ENCODE measurements at regions not wholly inside any gene's neighbourhood (a gene's known extent, or its start where the extent isn't known, plus 50 kb on each side); places are given as distances from the start of the nearest gene placed in this dataset.

GRCh38 chr5:152314196-152314829 lies 90.8 kb downstream of the NMUR2 start:
- no peak overlapping the region for H3K4me3 ChIP-seq
- 53 to 71% (median 66%) methylated on average over 1 of the region's 1 CpG for WGBS, 5 donors
- TF ChIP-seq POLR2AphosphoS5 (IDR thresholded peaks at IDR 0.05) (no peak), CTCF (IDR thresholded peaks at IDR 0.05 in 8 of 11, conservative IDR thresholded peaks at IDR 0.05 in 3 of 11) (no peak), POLR2A (IDR thresholded peaks at IDR 0.05) (no peak)
- no peaks in the 10 kb centered on the region for H3K9me3 ChIP-seq
- intact Hi-C loops (cut with DNase I; ENCODE audit: low total_unique reads) = no loop called here
- H3K27ac ChIP-seq = no peak overlapping the region
- no peaks in the 10 kb centered on the region for H3K36me3 ChIP-seq
- peaks cover 0 to 7% (median 0%) of the 10 kb centered on the region in 7 donors for H3K27me3 ChIP-seq (replicated peaks in 1 of 7)
- H3K4me1 ChIP-seq = no peaks in the 10 kb centered on the region
- DNase-seq = no peak

- WGBS, 5 donors = 35 to 75% (median 55%) methylated on average over 2 of the region's 2 CpGs
- intact Hi-C loops (cut with DNase I; ENCODE audit: low total_unique reads) = no loop called here
- Histone ChIP-seq H3K4me1 (no peaks in the 10 kb centered on the region), H3K27ac (no peak overlapping the region), H3K9me3 (peaks cover 0 to 4% (median 0%) of the 10 kb centered on the region in 8 donors), H3K27me3 (replicated peaks in 1 of 7) (peaks cover 0 to 7% (median 0%) of the 10 kb centered on the region in 7 donors), H3K4me3 (no peak overlapping the region), H3K36me3 (no peaks in the 10 kb centered on the region)
- TF ChIP-seq CTCF (IDR thresholded peaks at IDR 0.05 in 8 of 11, conservative IDR thresholded peaks at IDR 0.05 in 3 of 11) (no peak), POLR2AphosphoS5 (IDR thresholded peaks at IDR 0.05) (no peak), POLR2A (IDR thresholded peaks at IDR 0.05) (no peak)
- no peak for DNase-seq
Measured at GRCh38 chr5:152309926-152310450, 95.1 kb downstream of the NMUR2 start.

GRCh38 chr5:152306386-152306785 lies 98.7 kb downstream of the NMUR2 start:
- WGBS, 5 donors = 79 to 89% (median 86%) methylated on average over 2 of the region's 2 CpGs
- H3K4me1 ChIP-seq = no peaks in the 10 kb centered on the region
- TF ChIP-seq POLR2AphosphoS5 (IDR thresholded peaks at IDR 0.05) (no peak), POLR2A (IDR thresholded peaks at IDR 0.05) (no peak), CTCF (IDR thresholded peaks at IDR 0.05 in 8 of 11, conservative IDR thresholded peaks at IDR 0.05 in 3 of 11) (no peak)
- H3K27me3 ChIP-seq (replicated peaks in 1 of 7) = no peaks in the 10 kb centered on the region
- no peak overlapping the region for H3K4me3 ChIP-seq
- no peak overlapping the region for H3K27ac ChIP-seq
- peaks cover 0 to 4% (median 0%) of the 10 kb centered on the region in 8 donors for H3K9me3 ChIP-seq
- DNase-seq = no peak
- no peaks in the 10 kb centered on the region for H3K36me3 ChIP-seq
- intact Hi-C loops (cut with DNase I; ENCODE audit: low total_unique reads) = no loop called here

- no peaks in the 10 kb centered on the region for H3K27me3 ChIP-seq (replicated peaks in 1 of 7)
- 74 to 92% (median 89%) methylated on average over 3 of the region's 3 CpGs for WGBS, 5 donors
- no peak overlapping the region for H3K27ac ChIP-seq
- H3K4me1 ChIP-seq = no peaks in the 10 kb centered on the region
- no peak for DNase-seq
- TF ChIP-seq POLR2A (IDR thresholded peaks at IDR 0.05) = no peak
- no peak for TF ChIP-seq CTCF (IDR thresholded peaks at IDR 0.05 in 8 of 11, conservative IDR thresholded peaks at IDR 0.05 in 3 of 11)
- no peak for TF ChIP-seq POLR2AphosphoS5 (IDR thresholded peaks at IDR 0.05)
- no peaks in the 10 kb centered on the region for H3K36me3 ChIP-seq
- intact Hi-C loops (cut with DNase I; ENCODE audit: low total_unique reads) = no loop called here
- no peak overlapping the region for H3K4me3 ChIP-seq
- H3K9me3 ChIP-seq = peaks cover 0 to 4% (median 0%) of the 10 kb centered on the region in 8 donors
Measured at GRCh38 chr5:152305525-152305924, 99.6 kb downstream of the NMUR2 start.
